GM23248 (cell line): ENCODE measurements at regions not wholly inside any gene's neighbourhood (a gene's known extent, or its start where the extent isn't known, plus 50 kb on each side); places are given as distances from the start of the nearest gene placed in this dataset.

Source experiments
- EZH2 ChIP-seq: fragments of 200-600 bp; sonication (generic); IDR thresholded peaks from 2 replicates; pipeline ENCODE4 v1.6.1; 2018; ENCODE audit warnings: antibody characterized with exemption, mild to moderate bottlenecking; ENCODE audit not compliant: insufficient read depth, poor library complexity, severe bottlenecking
- EZH2phosphoT487 ChIP-seq: fragments of 200-600 bp; sonication (generic); IDR thresholded peaks from 2 replicates; pipeline ENCODE4 v1.6.1; 2018; ENCODE audit warnings: antibody characterized with exemption, moderate library complexity, mild to moderate bottlenecking, low read depth; ENCODE audit not compliant: insufficient read depth

DNA sequence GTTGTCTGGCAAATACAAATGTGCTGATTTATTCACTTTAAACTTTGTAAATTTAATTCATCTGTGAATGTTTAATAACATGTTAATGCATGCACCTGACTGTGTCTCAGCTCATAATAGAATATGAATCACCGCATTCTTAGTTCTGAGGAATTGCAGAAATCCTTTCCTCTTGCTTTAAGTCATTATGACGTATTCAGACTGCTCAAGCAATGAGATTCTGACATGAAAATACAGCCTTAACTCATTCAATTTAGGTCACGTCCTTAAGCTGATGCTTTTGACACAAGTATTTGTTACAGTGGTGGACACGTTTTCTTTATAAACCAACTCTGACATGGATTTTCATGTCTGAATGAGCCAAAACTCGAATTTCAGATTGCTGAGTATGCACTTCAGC, 541.0 kb upstream of the KLF12 start:
- no peak for TF ChIP-seq EZH2
- no peak for TF ChIP-seq EZH2phosphoT487
